ENCODE measurements at regions not wholly inside any gene's neighbourhood (a gene's known extent, or its start where the extent isn't known, plus 50 kb on each side); places are given as distances from the start of the nearest gene placed in this dataset.

- DNase-seq, result no peak
- no peaks in the 10 kb centered on the region for H3K27me3 ChIP-seq (replicated peaks in 1 of 4; ENCODE audit: control extremely low read depth in 1 of 4, control insufficient read depth in 3 of 4, insufficient read depth in 4 of 4, low read length in 3 of 4)
- H3K9me3 ChIP-seq (ENCODE audit: control extremely low read depth in 1 of 3, control insufficient read depth in 2 of 3, insufficient read depth in 1 of 3, low read length in 2 of 3), result no peaks in the 10 kb centered on the region
- H3K27ac ChIP-seq (ENCODE audit: low read length in 2 of 2), result no peak overlapping the region
- TF ChIP-seq CTCF (IDR thresholded peaks at IDR 0.05) (no peak), EZH2 (IDR thresholded peaks at IDR 0.05; ENCODE audit: borderline replicate concordance, insufficient read depth, low read depth, low read length, poor library complexity, severe bottlenecking) (no peak)
- no peaks in the 10 kb centered on the region for H3K27me3 Mint-ChIP-seq
- no peaks in the 10 kb centered on the region for H3K4me1 Mint-ChIP-seq
- WGBS (ENCODE audit: insufficient coverage), result no CpG with 5 or more reads among the region's 2 CpGs
- no peak overlapping the region for H2AFZ ChIP-seq (ENCODE audit: insufficient read depth, low read depth, low read length, poor library complexity, severe bottlenecking)
- no peak overlapping the region for H3K4me3 Mint-ChIP-seq
- POLR2A ChIA-PET, result no interaction called here
- H3K4me3 ChIP-seq (ENCODE audit: control extremely low read depth in 1 of 5, extremely low read depth in 1 of 5, insufficient read depth in 1 of 5, low read depth in 2 of 5, low read length in 4 of 5), result no peak overlapping the region
- no peaks in the 10 kb centered on the region for H3K79me2 ChIP-seq (ENCODE audit: control insufficient read depth, insufficient read depth, low read length)
- H3K27ac Mint-ChIP-seq, result no peak overlapping the region
- H3K36me3 ChIP-seq (replicated peaks in 1 of 2; ENCODE audit: control extremely low read depth in 1 of 2, control insufficient read depth in 1 of 2, extremely low read depth in 1 of 2, insufficient read depth in 2 of 2, low read length in 1 of 2), result no peaks in the 10 kb centered on the region
- CTCF ChIA-PET, result no interaction called here
- H3K4me1 ChIP-seq (ENCODE audit: control insufficient read depth in 2 of 2, insufficient read depth in 2 of 2, low read length in 2 of 2), result no peaks in the 10 kb centered on the region
- peaks cover 3% of the 10 kb centered on the region for H3K9me3 Mint-ChIP-seq (ENCODE audit: insufficient read depth)
- no peak overlapping the region for H3K4me2 ChIP-seq (replicated peaks; ENCODE audit: low read depth, low read length, poor library complexity, severe bottlenecking)
- H4K20me1 ChIP-seq (ENCODE audit: control insufficient read depth, insufficient read depth, low read length, poor library complexity, severe bottlenecking), result no peaks in the 10 kb centered on the region
- intact Hi-C loops (cut with micrococcal nuclease), result no loop called here
- H3K9ac ChIP-seq (ENCODE audit: low read length), result no peak overlapping the region
- no peak for ATAC-seq (ENCODE audit: low read depth)
Observed at GRCh38 chr13:58767566-58767965, 1136.0 kb downstream of the PCDH17 start.

- no peak for ATAC-seq (ENCODE audit: low read depth)
- Histone ChIP-seq H3K9me3 (ENCODE audit: control extremely low read depth in 1 of 3, control insufficient read depth in 2 of 3, insufficient read depth in 1 of 3, low read length in 2 of 3) (peaks cover 0 to 6% (median 2%) of the 10 kb centered on the region in 3 donors), H3K4me3 (ENCODE audit: control extremely low read depth in 1 of 5, extremely low read depth in 1 of 5, insufficient read depth in 1 of 5, low read depth in 2 of 5, low read length in 4 of 5) (no peak overlapping the region), H3K27ac (ENCODE audit: low read length in 2 of 2) (no peak overlapping the region), H3K4me1 (ENCODE audit: control insufficient read depth in 2 of 2, insufficient read depth in 2 of 2, low read length in 2 of 2) (no peaks in the 10 kb centered on the region), H3K36me3 (replicated peaks in 1 of 2; ENCODE audit: control extremely low read depth in 1 of 2, control insufficient read depth in 1 of 2, extremely low read depth in 1 of 2, insufficient read depth in 2 of 2, low read length in 1 of 2) (no peaks in the 10 kb centered on the region), H2AFZ (ENCODE audit: insufficient read depth, low read depth, low read length, poor library complexity, severe bottlenecking) (no peak overlapping the region), H3K79me2 (ENCODE audit: control insufficient read depth, insufficient read depth, low read length) (no peaks in the 10 kb centered on the region), H3K4me2 (replicated peaks; ENCODE audit: low read depth, low read length, poor library complexity, severe bottlenecking) (no peak overlapping the region), H4K20me1 (ENCODE audit: control insufficient read depth, insufficient read depth, low read length, poor library complexity, severe bottlenecking) (no peaks in the 10 kb centered on the region), H3K9ac (ENCODE audit: low read length) (no peak overlapping the region), H3K27me3 (replicated peaks in 1 of 4; ENCODE audit: control extremely low read depth in 1 of 4, control insufficient read depth in 3 of 4, insufficient read depth in 4 of 4, low read length in 3 of 4) (no peaks in the 10 kb centered on the region)
- CTCF ChIA-PET, result no interaction called here
- peaks cover 7% of the 10 kb centered on the region for H3K9me3 Mint-ChIP-seq (ENCODE audit: insufficient read depth)
- H3K27me3 Mint-ChIP-seq, result no peaks in the 10 kb centered on the region
- POLR2A ChIA-PET, result no interaction called here
- TF ChIP-seq CTCF (IDR thresholded peaks at IDR 0.05), result no peak
- TF ChIP-seq EZH2 (IDR thresholded peaks at IDR 0.05; ENCODE audit: borderline replicate concordance, insufficient read depth, low read depth, low read length, poor library complexity, severe bottlenecking), result no peak
- H3K27ac Mint-ChIP-seq, result no peak overlapping the region
- no peak overlapping the region for H3K4me3 Mint-ChIP-seq
- intact Hi-C loops (cut with micrococcal nuclease), result no loop called here
- no peaks in the 10 kb centered on the region for H3K4me1 Mint-ChIP-seq
- DNase-seq, result no peak
- WGBS (ENCODE audit: insufficient coverage), result 95% methylated on average over 24 of the region's 25 CpGs
Observed at GRCh38 chr13:58773280-58773859, 1141.8 kb downstream of the PCDH17 start.
